ENCODE measurements at regions not wholly inside any gene's neighbourhood (a gene's known extent, or its start where the extent isn't known, plus 50 kb on each side); places are given as distances from the start of the nearest gene placed in this dataset.

GRCh38 chr6:125604257-125604656 lies 145.2 kb upstream of the HEY2 start:
- no peak for TF ChIP-seq CTCF (IDR thresholded peaks at IDR 0.05)
- no peak for TF ChIP-seq POLR2A (IDR thresholded peaks at IDR 0.05)
